Sigmoid colon (tissue), 6 donors: ENCODE measurements at regions not wholly inside any gene's neighbourhood (a gene's known extent, or its start where the extent isn't known, plus 50 kb on each side); places are given as distances from the start of the nearest gene placed in this dataset.
"Not testable (repeated sequence)": the region's sequence is repeated elsewhere in the genome, so short reads cannot be mapped to it uniquely, and the experiment has no call there.

ENCODE experiments used
- DNase-seq: peaks from one replicate; pipeline ENCODE4 v3.0.0-alpha.2; 2019
- H3K27ac ChIP-seq, 4 donors: fragments of 200-600 bp; sonication (generic); one replicate each; pipeline ENCODE4 v1.5.1; 2016 to 2019; ENCODE audit warnings: mild to moderate bottlenecking in 1 of 4
- H3K27me3 ChIP-seq, 3 donors: fragments of 200-600 bp; sonication (generic); one replicate each; pipeline ENCODE4 v1.5.1; 2019; ENCODE audit warnings: mild to moderate bottlenecking in 1 of 3
- H3K36me3 ChIP-seq, 4 donors: fragments of 200-600 bp; sonication (generic); one replicate each; pipeline ENCODE4 v1.5.1; 2016 to 2019
- H3K4me1 ChIP-seq, 4 donors: fragments of 200-600 bp; sonication (generic); one replicate each; pipeline ENCODE4 v1.5.1; 2017 to 2019
- H3K4me3 ChIP-seq, 4 donors: fragments of 200-600 bp; sonication (generic); one replicate each; pipeline ENCODE4 v1.5.1; 2017 to 2019; ENCODE audit warnings: mild to moderate bottlenecking in 2 of 4, moderate library complexity in 1 of 4
- H3K9me3 ChIP-seq, 4 donors: fragments of 200-600 bp in 3 of 4; sonication (generic) in 3 of 4; one replicate each; pipeline versions ENCODE4 v1.5.1 to v1.6.1; 2013 to 2019
- CTCF ChIP-seq, 4 experiments: fragments of 450-650 bp in 3 of 4; fragments of 200-600 bp in 1 of 4; IDR thresholded peaks; one replicate each; pipeline ENCODE4 v1.5.1; 2016 to 2019; ENCODE audit warnings: antibody characterized with exemption in 4 of 4, mild to moderate bottlenecking in 3 of 4, moderate library complexity in 2 of 4
- EP300 ChIP-seq, 4 donors: sonication (generic); formaldehyde crosslinking; IDR thresholded peaks; one replicate each; pipeline ENCODE4 v1.6.1; 2017; ENCODE audit warnings: antibody characterized with exemption in 4 of 4
- POLR2A ChIP-seq, 2 donors: fragments of 450-650 bp; IDR thresholded peaks; one replicate each; pipeline ENCODE4 v1.6.1; 2016; ENCODE audit warnings: antibody characterized with exemption in 2 of 2, mild to moderate bottlenecking in 2 of 2, moderate library complexity in 2 of 2
- POLR2AphosphoS5 ChIP-seq, 4 donors: sonication (generic); formaldehyde crosslinking; IDR thresholded peaks; one replicate each; pipeline ENCODE4 v1.6.1; 2017; ENCODE audit warnings: antibody characterized with exemption in 4 of 4
- WGBS, 2 donors: extraction: QIAGEN DNeasy Blood & Tissue Kit; methylation state at CpG; one replicate each; pipeline ENCODE4 v1.1.7; 2013; 5-methylcytosine and 5-hydroxymethylcytosine counted together
- intact Hi-C: fragments of 100-400 bp; cut with DNase I; formaldehyde crosslinking; loops from one replicate; pipeline ENCODE4 v1.15.1; 2023
- donor health status: healthy with polysubstance abuse.
- donor health status: healthy.

DNA sequence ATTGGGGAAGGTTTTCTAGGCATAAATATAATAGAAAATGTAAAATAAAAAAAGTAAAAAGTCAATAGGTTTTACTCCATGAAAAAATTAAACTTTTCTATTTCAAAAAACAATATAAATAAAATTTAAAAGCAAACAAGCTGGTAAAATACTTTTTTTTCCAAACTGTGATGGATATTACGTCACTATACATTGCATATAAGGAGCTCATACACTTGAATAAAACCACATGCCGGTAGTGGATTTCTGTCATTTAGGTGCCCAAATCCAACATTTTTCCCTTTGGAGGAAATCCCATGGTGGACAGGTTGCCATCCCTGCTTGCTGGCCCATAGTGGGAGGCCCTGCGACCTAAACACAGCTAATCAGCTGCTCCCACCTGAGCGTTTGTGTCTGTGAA is 289.4 kb upstream of the HNRNPA3 start:
- Histone ChIP-seq H3K4me3 (no peak overlapping the region), H3K9me3 (no peaks in the 10 kb centered on the region), H3K27me3 (no peaks in the 10 kb centered on the region), H3K36me3 (no peaks in the 10 kb centered on the region), H3K4me1 (no peaks in the 10 kb centered on the region), H3K27ac (no peak overlapping the region)
- DNase-seq, result no peak
- 91 to 92% methylated on average over 4 of the region's 4 CpGs for WGBS, 2 donors
- intact Hi-C loops, result no loop called here
- no peak for TF ChIP-seq POLR2AphosphoS5 (IDR thresholded peaks at IDR 0.05)
- no peak for TF ChIP-seq CTCF (IDR thresholded peaks at IDR 0.05)

DNA sequence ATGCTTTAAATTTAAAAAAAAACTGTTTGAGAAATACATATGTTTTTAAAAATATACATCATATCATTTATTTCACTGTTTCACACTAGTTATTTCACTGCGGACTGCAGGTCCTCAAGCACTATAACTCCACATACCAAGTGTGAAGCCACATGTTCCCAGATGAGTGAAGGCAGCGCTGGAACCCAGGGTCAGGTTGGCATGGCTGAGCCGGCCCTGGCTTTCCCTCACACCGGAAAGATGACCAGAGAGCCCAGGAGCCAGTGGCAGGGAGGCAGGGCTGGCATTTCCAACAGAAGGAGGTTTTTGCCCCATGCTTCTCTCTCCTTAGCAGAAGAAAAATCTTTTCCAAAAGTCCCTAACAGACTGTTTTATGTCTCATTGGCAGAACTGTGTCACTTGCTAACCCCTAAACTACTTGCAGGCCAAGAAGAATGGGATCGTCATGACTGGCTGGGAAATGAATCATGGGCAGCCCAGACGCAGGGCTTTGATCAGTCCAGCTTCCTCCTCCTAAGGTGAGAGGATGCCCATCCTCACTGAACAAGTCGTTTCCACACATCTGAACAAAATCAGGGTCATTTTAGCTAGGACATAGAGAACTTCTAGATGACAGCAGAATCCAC is 287.6 kb upstream of the HNRNPA3 start:
- Histone ChIP-seq H3K27me3 (no peaks in the 10 kb centered on the region), H3K27ac (no peak overlapping the region), H3K36me3 (no peaks in the 10 kb centered on the region), H3K9me3 (no peaks in the 10 kb centered on the region), H3K4me1 (no peaks in the 10 kb centered on the region), H3K4me3 (no peak overlapping the region)
- TF ChIP-seq CTCF (IDR thresholded peaks at IDR 0.05) (no peak), POLR2A (IDR thresholded peaks at IDR 0.05) (no peak), POLR2AphosphoS5 (IDR thresholded peaks at IDR 0.05) (peak in 1 of 4 donors; percentile 12)
- DNase-seq, result no peak
- 83 to 85% methylated on average over 7 of the region's 7 CpGs for WGBS, 2 donors
- intact Hi-C loops, result no loop called here

DNA sequence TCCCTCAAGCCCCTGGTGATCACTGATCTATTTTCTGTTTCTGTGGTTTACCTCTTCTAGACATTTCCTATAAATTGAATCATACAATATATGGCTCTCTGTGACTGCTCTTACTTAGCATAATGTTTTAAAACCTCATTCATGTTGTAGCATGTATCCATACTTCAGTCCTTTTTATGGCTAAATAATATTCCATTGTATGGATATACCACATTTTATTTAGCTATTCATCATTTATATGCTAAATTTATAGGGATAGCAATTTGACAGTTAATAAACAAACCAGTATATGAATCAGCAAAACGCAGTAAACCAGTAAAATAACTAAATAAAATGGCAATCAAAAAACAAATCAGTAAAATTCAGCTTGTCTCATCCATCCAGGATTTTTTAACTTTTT is 286.1 kb upstream of the HNRNPA3 start:
- Histone ChIP-seq H3K27me3 (no peaks in the 10 kb centered on the region), H3K4me3 (no peak overlapping the region), H3K4me1 (no peaks in the 10 kb centered on the region), H3K36me3 (no peaks in the 10 kb centered on the region), H3K27ac (no peak overlapping the region), H3K9me3 (no peaks in the 10 kb centered on the region)
- WGBS, 2 donors, result 52 to 88% methylated on average over 1 of the region's 1 CpG
- TF ChIP-seq POLR2AphosphoS5 (IDR thresholded peaks at IDR 0.05) (no peak), CTCF (IDR thresholded peaks at IDR 0.05) (no peak), EP300 (IDR thresholded peaks at IDR 0.05) (no peak), POLR2A (IDR thresholded peaks at IDR 0.05) (no peak)
- intact Hi-C loops, result no loop called here
- DNase-seq, result no peak

DNA sequence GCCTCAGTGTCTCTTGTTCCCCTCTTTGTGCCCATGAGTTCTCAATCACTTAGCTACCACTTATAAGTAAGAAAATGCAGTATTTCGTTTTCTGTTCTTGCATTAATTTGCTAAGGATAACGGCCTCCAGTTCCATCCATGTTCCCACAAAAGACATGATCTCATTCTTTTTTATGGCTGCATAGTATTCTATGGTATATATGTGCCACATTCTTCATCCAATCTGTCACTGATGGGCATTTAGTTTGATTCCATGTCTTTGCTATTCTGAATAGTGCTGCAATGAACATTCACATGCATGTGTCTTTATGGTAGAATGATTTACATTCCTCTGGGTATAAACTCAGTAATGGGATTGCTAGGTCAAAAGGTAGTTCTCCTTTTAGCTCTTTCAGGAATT is 283.2 kb upstream of the HNRNPA3 start:
- H3K9me3 ChIP-seq, DNase-seq, intact Hi-C loops, H3K27ac ChIP-seq, H3K36me3 ChIP-seq, H3K4me3 ChIP-seq, H3K4me1 ChIP-seq, H3K27me3 ChIP-seq: not testable (repeated sequence)
- 93% methylated on average over 2 of the region's 2 CpGs for WGBS, 2 donors

DNA sequence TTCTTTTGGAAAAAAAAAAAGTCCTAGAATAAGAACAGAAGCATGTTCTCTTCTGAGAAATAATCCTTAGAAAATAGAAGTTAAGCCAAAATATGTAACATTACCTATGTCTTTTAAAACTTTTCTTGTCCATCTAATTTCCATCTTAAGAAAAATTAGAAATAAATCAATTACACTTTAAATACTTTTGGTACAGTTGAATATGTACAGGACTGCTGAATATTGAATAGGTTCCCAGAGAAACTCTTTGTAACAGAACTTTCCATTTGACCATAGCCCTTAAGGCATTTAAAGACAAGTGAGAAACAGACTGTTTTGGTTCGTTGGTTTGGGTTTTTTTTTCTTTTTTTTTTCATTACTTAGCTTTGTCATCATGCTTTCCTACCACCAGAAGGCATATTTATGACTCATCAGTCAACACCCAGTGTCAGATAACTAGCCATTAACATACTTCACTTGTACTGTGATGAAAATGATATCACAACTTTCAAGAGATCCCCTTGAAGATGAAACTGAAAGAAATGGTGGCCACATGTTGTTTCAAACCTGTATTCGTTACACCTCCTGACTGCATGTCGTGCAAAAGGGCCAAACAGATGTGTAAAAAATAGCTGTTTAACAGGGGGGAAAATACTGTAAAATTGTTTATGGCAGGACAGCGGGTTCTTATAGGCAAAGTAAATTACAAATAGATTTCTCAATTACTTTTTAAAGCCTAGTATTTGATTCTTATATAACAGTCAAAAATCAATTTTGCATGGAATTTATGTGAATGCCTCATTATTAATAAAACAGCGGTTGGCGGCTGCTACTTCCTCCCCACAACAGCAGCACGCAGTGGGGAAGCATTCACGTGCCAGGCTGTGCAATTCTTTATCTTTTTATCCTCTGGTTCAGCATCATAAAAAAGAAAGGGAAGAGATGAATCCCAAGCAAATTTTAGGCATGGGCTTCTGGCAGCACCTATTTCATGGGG is 280.7 kb upstream of the HNRNPA3 start:
- 62 to 75% methylated on average over 8 of the region's 8 CpGs for WGBS, 2 donors
- TF ChIP-seq POLR2AphosphoS5 (IDR thresholded peaks at IDR 0.05), result no peak
- Histone ChIP-seq H3K36me3 (no peaks in the 10 kb centered on the region), H3K4me1 (peaks cover 0 to 12% (median 5%) of the 10 kb centered on the region in 4 donors), H3K4me3 (no peak overlapping the region), H3K27me3 (no peaks in the 10 kb centered on the region), H3K9me3 (no peaks in the 10 kb centered on the region), H3K27ac (no peak overlapping the region)
- DNase-seq, result no peak
- intact Hi-C loops, result no loop called here
